ENCODE measurements at regions not wholly inside any gene's neighbourhood (a gene's known extent, or its start where the extent isn't known, plus 50 kb on each side); places are given as distances from the start of the nearest gene placed in this dataset.
A peak's percentile ranks its signal among the peaks of the same experiment; 100 is the strongest.

GRCh38 chr13:111460548-111461444, 140.4 kb downstream of the TEX29 start:
- H3K4me3 ChIP-seq (ENCODE audit: low read depth, low read length, poor library complexity, severe bottlenecking) = no peak overlapping the region
- no peaks in the 10 kb centered on the region for H3K9me3 ChIP-seq (ENCODE audit: low read length)
- no peaks in the 10 kb centered on the region for H3K9me2 ChIP-seq (ENCODE audit: insufficient read depth, low read length)
- POLR2A ChIA-PET = no interaction called here
- no peaks in the 10 kb centered on the region for H3K4me1 ChIP-seq (ENCODE audit: insufficient read depth, low read length, poor library complexity, severe bottlenecking)
- TF ChIP-seq EZH2phosphoT487 (IDR thresholded peaks at IDR 0.05; ENCODE audit: borderline replicate concordance, low read depth, low read length) = no peak
- TF ChIP-seq, protein P1, sequence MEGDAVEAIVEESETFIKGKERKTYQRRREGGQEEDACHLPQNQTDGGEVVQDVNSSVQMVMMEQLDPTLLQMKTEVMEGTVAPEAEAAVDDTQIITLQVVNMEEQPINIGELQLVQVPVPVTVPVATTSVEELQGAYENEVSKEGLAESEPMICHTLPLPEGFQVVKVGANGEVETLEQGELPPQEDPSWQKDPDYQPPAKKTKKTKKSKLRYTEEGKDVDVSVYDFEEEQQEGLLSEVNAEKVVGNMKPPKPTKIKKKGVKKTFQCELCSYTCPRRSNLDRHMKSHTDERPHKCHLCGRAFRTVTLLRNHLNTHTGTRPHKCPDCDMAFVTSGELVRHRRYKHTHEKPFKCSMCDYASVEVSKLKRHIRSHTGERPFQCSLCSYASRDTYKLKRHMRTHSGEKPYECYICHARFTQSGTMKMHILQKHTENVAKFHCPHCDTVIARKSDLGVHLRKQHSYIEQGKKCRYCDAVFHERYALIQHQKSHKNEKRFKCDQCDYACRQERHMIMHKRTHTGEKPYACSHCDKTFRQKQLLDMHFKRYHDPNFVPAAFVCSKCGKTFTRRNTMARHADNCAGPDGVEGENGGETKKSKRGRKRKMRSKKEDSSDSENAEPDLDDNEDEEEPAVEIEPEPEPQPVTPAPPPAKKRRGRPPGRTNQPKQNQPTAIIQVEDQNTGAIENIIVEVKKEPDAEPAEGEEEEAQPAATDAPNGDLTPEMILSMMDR (conservative IDR thresholded peaks at IDR 0.05; ENCODE audit: low read length) = 0 out of 2 replicates have a peak, but pooled peaks have one; percentile 19
- BruUV-seq (replicated peaks) = no TSS peak
- H3K4me2 ChIP-seq (ENCODE audit: low read length) = no peak overlapping the region
- no peaks in the 10 kb centered on the region for H4K20me1 ChIP-seq (ENCODE audit: insufficient read depth, low read length)
- DNase-seq (ENCODE audit: low spot score) = peak; percentile 3
- CTCF ChIA-PET (ENCODE audit: unreplicated experiment) = no interaction called here
- no peaks in the 10 kb centered on the region for H3K79me2 ChIP-seq (ENCODE audit: insufficient read depth, low read depth, low read length)
- intact Hi-C loops (cut with micrococcal nuclease; ENCODE audit: unreplicated experiment) = no loop called here
- no peaks in the 10 kb centered on the region for H3K36me3 ChIP-seq (ENCODE audit: insufficient read depth, low read length)
- H2AFZ ChIP-seq (ENCODE audit: low read length) = no peak overlapping the region
- H3K27ac ChIP-seq (ENCODE audit: low read depth, low read length, poor library complexity, severe bottlenecking) = no peak overlapping the region

- Histone ChIP-seq H3K79me2 (ENCODE audit: insufficient read depth, low read depth, low read length) (no peaks in the 10 kb centered on the region), H3K36me3 (ENCODE audit: insufficient read depth, low read length) (no peaks in the 10 kb centered on the region), H3K4me3 (ENCODE audit: low read depth, low read length, poor library complexity, severe bottlenecking) (no peak overlapping the region), H3K4me2 (ENCODE audit: low read length) (no peak overlapping the region), H3K9me3 (ENCODE audit: low read length) (no peaks in the 10 kb centered on the region), H3K9me2 (ENCODE audit: insufficient read depth, low read length) (no peaks in the 10 kb centered on the region), H2AFZ (ENCODE audit: low read length) (no peak overlapping the region), H3K4me1 (ENCODE audit: insufficient read depth, low read length, poor library complexity, severe bottlenecking) (no peaks in the 10 kb centered on the region), H4K20me1 (ENCODE audit: insufficient read depth, low read length) (no peaks in the 10 kb centered on the region), H3K27ac (ENCODE audit: low read depth, low read length, poor library complexity, severe bottlenecking) (no peak overlapping the region)
- intact Hi-C loops (cut with micrococcal nuclease; ENCODE audit: unreplicated experiment) = no loop called here
- TF ChIP-seq EZH2phosphoT487 (IDR thresholded peaks at IDR 0.05; ENCODE audit: borderline replicate concordance, low read depth, low read length) = no peak
- TF ChIP-seq, protein P1 (conservative IDR thresholded peaks at IDR 0.05; ENCODE audit: low read length) = no peak
- POLR2A ChIA-PET = no interaction called here
- BruUV-seq (replicated peaks) = no TSS peak
- CTCF ChIA-PET (ENCODE audit: unreplicated experiment) = no interaction called here
- DNase-seq (ENCODE audit: low spot score) = no peak
These were observed 141.2 kb downstream of the TEX29 start for GRCh38 chr13:111461445-111462149.
